ENCODE measurements at regions not wholly inside any gene's neighbourhood (a gene's known extent, or its start where the extent isn't known, plus 50 kb on each side); places are given as distances from the start of the nearest gene placed in this dataset.

- Histone ChIP-seq H3K27me3 (ENCODE audit: control insufficient read depth in 1 of 2, insufficient read depth in 2 of 2, low read length in 2 of 2) (no peaks in the 10 kb centered on the region), H3K9me3 (ENCODE audit: low read length) (no peaks in the 10 kb centered on the region), H2AFZ (ENCODE audit: low read length) (no peak overlapping the region), H3K4me2 (ENCODE audit: low read depth, low read length) (no peak overlapping the region), H3K27ac (ENCODE audit: extremely low read length, insufficient read depth, low read length) (no peak overlapping the region), H3K9ac (ENCODE audit: insufficient read depth, low read depth, low read length) (no peak overlapping the region), H3K4me3 (replicated peaks in 1 of 3; ENCODE audit: insufficient read depth in 1 of 3, low read depth in 2 of 3, low read length in 3 of 3) (no peak overlapping the region), H3K4me1 (ENCODE audit: insufficient read depth, low read length) (no peaks in the 10 kb centered on the region), H4K20me1 (ENCODE audit: insufficient read depth, low read length) (no peaks in the 10 kb centered on the region), H3K36me3 (replicated peaks in 1 of 2; ENCODE audit: control insufficient read depth in 1 of 2, insufficient read depth in 2 of 2, low read length in 2 of 2) (no peaks in the 10 kb centered on the region), H3K79me2 (ENCODE audit: insufficient read depth, low read length) (no peaks in the 10 kb centered on the region)
- in situ Hi-C loops (cut with HindIII; ENCODE audit: extremely low pct_ligation_motif_present, low pct_unique_long_range_greater_than_20kb) (no loop called here), intact Hi-C loops (cut with micrococcal nuclease; ENCODE audit: unreplicated experiment) (no loop called here)
- WGBS (ENCODE audit: low lambda C conversion rate) = 0% methylated on average over 2 of the region's 2 CpGs
- TF ChIP-seq ZNF788 (CRISPR knock-in tag; IDR thresholded peaks at IDR 0.05; ENCODE audit: borderline replicate concordance) (no peak), ZNF143 (CRISPR knock-in tag; IDR thresholded peaks at IDR 0.05) (no peak), ZNF367 (CRISPR knock-in tag; IDR thresholded peaks at IDR 0.05; ENCODE audit: borderline replicate concordance) (no peak), RFX3 (CRISPR knock-in tag; IDR thresholded peaks at IDR 0.05) (no peak), ZFP36L2 (CRISPR knock-in tag; IDR thresholded peaks at IDR 0.05) (no peak), ZNF503 (CRISPR knock-in tag; IDR thresholded peaks at IDR 0.05) (no peak), ZNF878 (CRISPR knock-in tag; IDR thresholded peaks at IDR 0.05) (no peak), FUBP1 (CRISPR knock-in tag; IDR thresholded peaks at IDR 0.05; ENCODE audit: borderline replicate concordance) (no peak), MYNN (CRISPR knock-in tag; IDR thresholded peaks at IDR 0.05; ENCODE audit: low read depth) (no peak), SAP130 (CRISPR knock-in tag; IDR thresholded peaks at IDR 0.05; ENCODE audit: low read depth) (no peak), SKIL (CRISPR knock-in tag; IDR thresholded peaks at IDR 0.05; ENCODE audit: borderline replicate concordance) (no peak), HOXA3 (CRISPR knock-in tag; IDR thresholded peaks at IDR 0.05) (no peak), ZMYM4 (CRISPR knock-in tag; IDR thresholded peaks at IDR 0.05) (no peak), ZKSCAN8 (CRISPR knock-in tag; IDR thresholded peaks at IDR 0.05; ENCODE audit: borderline replicate concordance) (no peak)
- TF ChIP-seq, protein P1, sequence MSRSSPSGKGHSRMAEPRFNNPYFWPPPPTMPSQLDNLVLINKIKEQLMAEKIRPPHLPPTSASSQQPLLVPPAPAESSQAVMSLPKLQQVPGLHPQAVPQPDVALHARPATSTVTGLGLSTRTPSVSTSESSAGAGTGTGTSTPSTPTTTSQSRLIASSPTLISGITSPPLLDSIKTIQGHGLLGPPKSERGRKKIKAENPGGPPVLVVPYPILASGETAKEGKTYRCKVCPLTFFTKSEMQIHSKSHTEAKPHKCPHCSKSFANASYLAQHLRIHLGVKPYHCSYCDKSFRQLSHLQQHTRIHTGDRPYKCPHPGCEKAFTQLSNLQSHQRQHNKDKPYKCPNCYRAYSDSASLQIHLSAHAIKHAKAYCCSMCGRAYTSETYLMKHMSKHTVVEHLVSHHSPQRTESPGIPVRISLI (CRISPR knock-in tag; IDR thresholded peaks at IDR 0.05; ENCODE audit: borderline replicate concordance) = no peak
- no TSS peak for BruUV-seq (replicated peaks)
- FAIRE-seq = no peak
- no peak for ATAC-seq
- ChIA-PET POLR2A (no interaction called here), CTCF (ENCODE audit: low intra/inter-chr PET ratio, low total read pairs) (no interaction called here)
- no peak for DNase-seq (ENCODE audit: low spot score)
Measured at GRCh38 chr3:78148986-78149717, 1109.3 kb downstream of the ROBO2 start.
